ENCODE measurements at regions not wholly inside any gene's neighbourhood (a gene's known extent, or its start where the extent isn't known, plus 50 kb on each side); places are given as distances from the start of the nearest gene placed in this dataset.

DNA sequence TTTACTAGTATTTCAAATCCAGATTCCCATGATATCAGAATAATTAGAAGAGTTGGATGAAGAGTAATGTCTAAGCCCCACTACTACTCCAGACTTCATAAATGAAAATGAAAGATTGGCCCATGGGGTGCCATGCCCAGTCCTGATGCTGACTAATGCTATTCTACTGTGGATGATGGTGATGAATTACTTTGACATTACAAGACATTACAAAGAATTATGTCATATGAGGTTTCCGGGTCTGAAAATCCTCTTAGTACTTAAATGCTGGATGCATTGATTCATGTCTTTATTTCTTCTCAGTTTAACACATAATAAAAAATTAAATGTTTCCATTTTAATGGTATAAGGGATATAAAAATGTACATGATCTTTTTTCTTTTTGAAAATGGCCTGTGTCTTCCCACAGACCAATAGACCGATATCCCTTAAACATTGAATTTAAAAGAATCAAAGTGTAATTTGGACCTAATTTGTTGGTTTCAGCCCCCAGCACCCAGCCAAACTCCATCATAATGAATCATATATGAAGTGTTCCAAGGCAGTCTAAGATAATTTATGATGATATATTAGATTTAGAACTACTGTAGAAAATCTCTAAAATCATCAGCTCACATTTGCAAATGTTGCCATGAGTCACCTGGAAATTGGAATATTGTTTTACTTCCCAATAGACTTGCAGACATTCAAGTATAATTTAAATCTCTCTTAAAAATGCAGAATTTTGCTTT, 223.6 kb upstream of the SGCD start:
- TF ChIP-seq, protein P1, sequence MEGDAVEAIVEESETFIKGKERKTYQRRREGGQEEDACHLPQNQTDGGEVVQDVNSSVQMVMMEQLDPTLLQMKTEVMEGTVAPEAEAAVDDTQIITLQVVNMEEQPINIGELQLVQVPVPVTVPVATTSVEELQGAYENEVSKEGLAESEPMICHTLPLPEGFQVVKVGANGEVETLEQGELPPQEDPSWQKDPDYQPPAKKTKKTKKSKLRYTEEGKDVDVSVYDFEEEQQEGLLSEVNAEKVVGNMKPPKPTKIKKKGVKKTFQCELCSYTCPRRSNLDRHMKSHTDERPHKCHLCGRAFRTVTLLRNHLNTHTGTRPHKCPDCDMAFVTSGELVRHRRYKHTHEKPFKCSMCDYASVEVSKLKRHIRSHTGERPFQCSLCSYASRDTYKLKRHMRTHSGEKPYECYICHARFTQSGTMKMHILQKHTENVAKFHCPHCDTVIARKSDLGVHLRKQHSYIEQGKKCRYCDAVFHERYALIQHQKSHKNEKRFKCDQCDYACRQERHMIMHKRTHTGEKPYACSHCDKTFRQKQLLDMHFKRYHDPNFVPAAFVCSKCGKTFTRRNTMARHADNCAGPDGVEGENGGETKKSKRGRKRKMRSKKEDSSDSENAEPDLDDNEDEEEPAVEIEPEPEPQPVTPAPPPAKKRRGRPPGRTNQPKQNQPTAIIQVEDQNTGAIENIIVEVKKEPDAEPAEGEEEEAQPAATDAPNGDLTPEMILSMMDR (IDR thresholded peaks at IDR 0.05; ENCODE audit: insufficient read depth, low read length, poor library complexity, severe bottlenecking): no peak
- TF ChIP-seq EZH2phosphoT487 (conservative IDR thresholded peaks at IDR 0.05; ENCODE audit: low read length): no peak
